BJ (cell line): ENCODE measurements at regions not wholly inside any gene's neighbourhood (a gene's known extent, or its start where the extent isn't known, plus 50 kb on each side); places are given as distances from the start of the nearest gene placed in this dataset.

Source experiments
- CTCF ChIA-PET: fragments of 350-600 bp; formaldehyde crosslinking; extraction: SDS; loops from one replicate; lab custom pipeline; 2021; ENCODE audit warnings: antibody characterized with exemption, inconsistent platforms; lab: Yijun Ruan, JAX
- POLR2A ChIA-PET: fragments of 300-600 bp; sonication (Branson Sonifier 250); formaldehyde crosslinking; extraction: SDS; loops from one replicate; lab custom pipeline; 2021; ENCODE audit warnings: antibody characterized with exemption; lab: Charles Lee
- DNase-seq: peaks from one replicate; pipeline ENCODE4 v3.0.0-alpha.2; 2011; ENCODE audit warnings: low read depth
- H3K27me3 ChIP-seq: 2 replicates; pipeline ENCODE4 v1.6.0; 2011; ENCODE audit warnings: low read length; ENCODE audit not compliant: control insufficient read depth, insufficient read depth
- H3K36me3 ChIP-seq: 2 replicates; pipeline ENCODE4 v1.5.1; 2011; ENCODE audit warnings: low read length; ENCODE audit not compliant: control insufficient read depth, insufficient read depth
- H3K4me3 ChIP-seq: 2 replicates; pipeline ENCODE4 v1.5.1; 2011; ENCODE audit warnings: low read depth, mild to moderate bottlenecking, control low read depth, low read length
- TF ChIP-seq, protein P1 (sequence below): IDR thresholded peaks from 2 replicates; pipeline ENCODE4 v1.5.1; 2011; ENCODE audit warnings: low read depth, mild to moderate bottlenecking, control low read depth, inconsistent platforms, low read length, moderate library complexity; ENCODE audit not compliant: insufficient read depth

DNA sequence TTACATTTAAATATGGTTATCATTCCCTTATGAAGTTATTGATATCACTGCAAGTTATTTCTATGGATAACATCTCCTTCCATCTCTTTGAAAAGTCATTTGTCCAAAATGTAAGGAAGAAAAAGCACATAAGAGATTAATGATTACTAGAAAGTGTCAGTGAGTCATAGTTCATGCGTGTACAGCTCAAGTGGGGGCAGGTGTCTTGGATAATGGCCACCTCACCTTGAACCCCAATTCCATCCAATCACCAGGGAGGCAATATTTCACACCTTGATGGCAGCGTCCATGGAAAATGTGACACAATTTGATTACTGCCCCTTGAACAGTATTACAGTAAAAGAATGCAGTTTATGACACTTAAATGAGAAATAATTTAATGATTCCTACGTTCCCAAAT, 358.3 kb upstream of the SOX9 start:
- ChIA-PET POLR2A (no interaction called here), CTCF (interaction anchor here (0.7 kb wide), 1 partner anchor 9 kb away, joined by 3 read pairs; no protein-coding TSS in a partner anchor)
- Histone ChIP-seq H3K27me3 (no peaks in the 10 kb centered on the region), H3K4me3 (no peak overlapping the region), H3K36me3 (no peaks in the 10 kb centered on the region)
- DNase-seq, result no peak
- TF ChIP-seq, protein P1, sequence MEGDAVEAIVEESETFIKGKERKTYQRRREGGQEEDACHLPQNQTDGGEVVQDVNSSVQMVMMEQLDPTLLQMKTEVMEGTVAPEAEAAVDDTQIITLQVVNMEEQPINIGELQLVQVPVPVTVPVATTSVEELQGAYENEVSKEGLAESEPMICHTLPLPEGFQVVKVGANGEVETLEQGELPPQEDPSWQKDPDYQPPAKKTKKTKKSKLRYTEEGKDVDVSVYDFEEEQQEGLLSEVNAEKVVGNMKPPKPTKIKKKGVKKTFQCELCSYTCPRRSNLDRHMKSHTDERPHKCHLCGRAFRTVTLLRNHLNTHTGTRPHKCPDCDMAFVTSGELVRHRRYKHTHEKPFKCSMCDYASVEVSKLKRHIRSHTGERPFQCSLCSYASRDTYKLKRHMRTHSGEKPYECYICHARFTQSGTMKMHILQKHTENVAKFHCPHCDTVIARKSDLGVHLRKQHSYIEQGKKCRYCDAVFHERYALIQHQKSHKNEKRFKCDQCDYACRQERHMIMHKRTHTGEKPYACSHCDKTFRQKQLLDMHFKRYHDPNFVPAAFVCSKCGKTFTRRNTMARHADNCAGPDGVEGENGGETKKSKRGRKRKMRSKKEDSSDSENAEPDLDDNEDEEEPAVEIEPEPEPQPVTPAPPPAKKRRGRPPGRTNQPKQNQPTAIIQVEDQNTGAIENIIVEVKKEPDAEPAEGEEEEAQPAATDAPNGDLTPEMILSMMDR, result no peak

DNA sequence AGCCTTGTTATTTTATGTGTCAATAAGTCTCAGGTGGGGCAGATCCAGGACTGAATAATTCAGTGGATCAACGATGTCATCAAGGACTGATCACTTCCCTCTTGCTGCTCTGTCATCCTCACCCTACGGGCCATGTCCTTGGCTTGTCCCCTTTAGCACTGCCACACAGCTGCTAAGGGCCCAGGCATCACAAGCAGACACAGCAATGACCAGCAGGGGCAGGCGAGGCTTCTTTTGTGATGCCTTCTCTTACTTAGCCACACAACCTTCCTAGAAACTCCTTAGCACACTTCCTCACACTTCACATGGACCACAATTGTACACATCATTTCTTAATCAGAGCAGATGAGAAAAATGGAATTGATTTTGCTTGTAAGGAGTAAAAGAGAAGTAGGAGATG, 356.3 kb upstream of the SOX9 start:
- H3K27me3 ChIP-seq, result no peaks in the 10 kb centered on the region
- DNase-seq, result no peak
- TF ChIP-seq, protein P1, result 0 out of 2 replicates have a peak, but pooled peaks have one; percentile 16
- CTCF ChIA-PET, result no interaction called here
- POLR2A ChIA-PET, result no interaction called here
- no peak overlapping the region for H3K4me3 ChIP-seq
- no peaks in the 10 kb centered on the region for H3K36me3 ChIP-seq

DNA sequence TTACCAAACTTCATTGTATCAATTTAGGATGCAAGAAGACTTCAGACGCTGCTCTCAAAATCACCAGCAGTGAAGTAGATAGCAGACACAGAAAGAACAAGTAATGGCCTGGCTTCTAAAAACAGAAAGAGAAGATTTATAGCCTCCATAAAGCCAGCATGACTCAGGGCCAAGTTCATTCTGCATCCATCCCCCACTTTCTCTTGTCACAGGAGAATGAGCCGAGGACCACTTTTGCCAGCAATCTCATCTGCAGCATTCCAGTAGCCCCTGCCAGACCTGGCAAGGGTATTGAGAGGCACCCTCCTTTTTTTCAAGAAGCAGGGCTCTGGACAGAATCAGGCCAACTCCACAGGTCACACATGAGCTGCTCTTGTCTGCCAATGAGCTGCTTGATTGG, 355.4 kb upstream of the SOX9 start:
- no peak overlapping the region for H3K4me3 ChIP-seq
- TF ChIP-seq, protein P1, result no peak
- no peak for DNase-seq
- ChIA-PET CTCF (no interaction called here), POLR2A (no interaction called here)
- no peaks in the 10 kb centered on the region for H3K27me3 ChIP-seq
- H3K36me3 ChIP-seq, result no peaks in the 10 kb centered on the region

DNA sequence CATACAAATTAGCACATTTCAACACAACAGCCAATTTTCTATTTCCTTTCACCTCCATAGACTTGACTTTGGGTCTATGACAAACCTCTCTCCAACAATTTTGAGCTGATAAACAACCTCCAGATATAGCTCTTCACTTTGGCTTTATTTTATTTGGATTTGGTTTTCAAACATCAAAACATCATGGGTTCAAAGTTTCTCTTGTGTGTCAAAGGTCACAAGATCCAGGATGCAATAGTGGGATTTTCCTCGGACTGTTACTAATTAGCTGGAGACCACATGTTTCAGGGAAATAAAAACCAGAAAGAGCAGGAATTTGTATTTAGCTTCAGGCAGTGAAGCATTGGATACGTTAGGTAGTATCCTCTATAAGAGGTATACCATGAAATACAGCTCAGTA, 351.0 kb upstream of the SOX9 start:
- no peak overlapping the region for H3K4me3 ChIP-seq
- POLR2A ChIA-PET, result no interaction called here
- TF ChIP-seq, protein P1, result no peak
- H3K27me3 ChIP-seq, result no peaks in the 10 kb centered on the region
- no peaks in the 10 kb centered on the region for H3K36me3 ChIP-seq
- CTCF ChIA-PET, result interaction anchor here (0.6 to 1.9 kb wide), 2 partner anchors 297 to 637 kb away, joined by 3 to 6 read pairs; no protein-coding TSS in a partner anchor
- no peak for DNase-seq

DNA sequence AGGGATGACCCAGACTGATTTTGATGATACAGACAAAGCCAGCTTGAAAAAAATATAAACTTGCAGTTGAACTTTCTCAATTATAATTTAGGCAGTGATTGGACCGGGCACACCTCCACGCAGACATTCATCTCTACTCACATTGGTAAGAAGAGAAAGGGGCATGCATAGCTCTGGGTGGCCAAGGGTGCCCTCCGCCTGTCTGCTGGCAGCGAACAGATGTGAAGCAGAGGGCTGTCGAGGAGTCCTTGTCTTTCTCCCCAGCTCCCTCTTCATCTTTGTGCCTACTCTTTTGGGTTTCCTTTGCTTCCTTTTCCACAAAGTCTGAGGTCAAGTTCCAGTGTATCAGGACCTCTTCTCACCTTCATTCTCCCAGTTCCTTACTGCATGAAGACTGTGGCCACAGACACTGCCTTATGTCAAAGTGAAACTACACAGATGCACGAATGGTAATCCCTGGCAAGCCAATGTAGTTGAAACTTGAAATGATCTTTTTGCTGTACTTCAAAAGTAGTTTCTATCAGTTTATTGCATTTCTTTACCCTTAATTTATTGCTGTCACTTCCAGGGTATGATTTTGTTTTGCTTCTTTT, 343.7 kb upstream of the SOX9 start:
- TF ChIP-seq, protein P1, result no peak
- no peak overlapping the region for H3K4me3 ChIP-seq
- CTCF ChIA-PET, result interaction anchor here (1.5 kb wide), 1 partner anchor 14 kb away, joined by 4 read pairs; no protein-coding TSS in a partner anchor
- POLR2A ChIA-PET, result no interaction called here
- H3K36me3 ChIP-seq, result no peaks in the 10 kb centered on the region
- no peak for DNase-seq
- no peaks in the 10 kb centered on the region for H3K27me3 ChIP-seq
